Dendritic cell treated with granulocyte-macrophage colony-stimulating factor and Interleukin-4, amounts not matched to agents 40 ng/mL and 50 ng/mL, for 4 days (primary cell): ENCODE measurements at regions not wholly inside any gene's neighbourhood (a gene's known extent, or its start where the extent isn't known, plus 50 kb on each side); places are given as distances from the start of the nearest gene placed in this dataset.

Experiments used
- H3K27ac Mint-ChIP-seq: one replicate; pipeline ENCODE4 v1.8.0; 2022; ENCODE audit warnings: mild to moderate bottlenecking, mixed read lengths
- H3K27me3 Mint-ChIP-seq: one replicate; pipeline ENCODE4 v1.8.0; 2022; ENCODE audit warnings: mild to moderate bottlenecking, mixed read lengths
- H3K36me3 Mint-ChIP-seq: one replicate; pipeline ENCODE4 v1.8.0; 2022; ENCODE audit warnings: low read depth, mixed read lengths
- H3K4me1 Mint-ChIP-seq: one replicate; pipeline ENCODE4 v1.8.0; 2022; ENCODE audit warnings: low read depth, mixed read lengths
- H3K4me3 Mint-ChIP-seq: one replicate; pipeline ENCODE4 v1.8.0; 2022; ENCODE audit warnings: mild to moderate bottlenecking, moderate library complexity, mixed read lengths
- H3K9me3 Mint-ChIP-seq: one replicate; pipeline ENCODE4 v1.8.0; 2022; ENCODE audit warnings: mixed read lengths
- intact Hi-C: fragments of 100-400 bp; cut with micrococcal nuclease; formaldehyde crosslinking; loops from one replicate; pipeline ENCODE4 v1.15.0; 2022

DNA sequence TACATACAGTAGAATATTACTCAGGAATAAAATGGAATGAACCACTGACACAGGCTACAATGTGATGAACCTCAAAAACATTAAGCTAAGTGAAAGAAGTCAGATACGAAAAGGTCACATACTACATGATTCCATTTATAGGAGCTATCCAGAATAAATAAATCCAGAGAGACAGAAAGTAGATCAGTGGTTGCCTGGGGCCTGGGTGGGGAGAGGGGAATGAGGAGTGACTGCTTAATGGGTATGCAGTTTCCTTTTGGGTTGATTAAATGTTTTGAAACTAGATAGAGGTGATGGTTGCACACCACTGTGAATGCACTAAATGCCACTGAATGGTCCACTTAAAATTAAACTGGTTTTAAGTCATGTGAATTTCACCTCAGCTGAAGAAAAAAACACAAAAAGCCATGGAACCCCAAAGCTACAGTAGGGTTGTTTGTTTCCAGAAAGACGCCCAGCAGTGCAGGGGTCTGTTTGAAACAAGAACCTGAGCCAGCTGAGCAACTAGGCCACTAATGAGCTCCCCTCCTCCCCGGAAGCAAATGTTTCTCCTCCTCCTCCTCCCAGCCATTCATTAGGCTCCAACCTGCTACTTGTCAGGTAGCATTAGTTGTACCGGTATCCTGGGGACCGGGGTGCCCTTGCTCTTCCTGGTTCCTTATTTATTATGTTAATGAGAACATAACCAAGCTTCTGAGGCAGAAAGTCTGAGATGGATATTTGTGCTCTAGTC, 168.4 kb downstream of the EVX1 start:
- no peak overlapping the region for H3K4me3 Mint-ChIP-seq
- H3K36me3 Mint-ChIP-seq = no peaks in the 10 kb centered on the region
- peaks cover 15% of the 10 kb centered on the region for H3K4me1 Mint-ChIP-seq

DNA sequence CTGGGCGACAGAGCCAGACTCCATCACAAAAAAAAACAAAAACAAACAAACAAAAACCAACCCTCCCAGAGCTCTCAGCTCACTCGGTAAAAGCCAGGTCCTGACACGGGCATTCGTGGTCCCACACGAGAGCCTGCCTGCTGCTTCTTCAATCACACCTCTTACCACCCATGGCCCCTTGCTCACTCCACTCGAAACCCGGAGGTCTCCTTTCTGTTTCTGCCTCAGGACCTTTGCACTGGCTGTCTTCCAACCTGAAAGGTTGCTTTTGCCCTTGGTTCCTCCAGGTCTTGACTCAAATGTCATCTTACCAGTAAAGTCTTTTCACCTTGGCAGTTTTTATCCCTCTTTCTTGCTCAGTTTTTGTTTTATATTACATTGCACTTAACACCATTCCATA, 169.6 kb downstream of the EVX1 start:
- no peak overlapping the region for H3K27ac Mint-ChIP-seq
- peaks cover 26% of the 10 kb centered on the region for H3K27me3 Mint-ChIP-seq
- H3K4me3 Mint-ChIP-seq = no peak overlapping the region
- intact Hi-C loops = no loop called here
- peaks cover 6% of the 10 kb centered on the region for H3K4me1 Mint-ChIP-seq
- no peaks in the 10 kb centered on the region for H3K9me3 Mint-ChIP-seq
- no peaks in the 10 kb centered on the region for H3K36me3 Mint-ChIP-seq

More for the DNA sequence above, 168.4 kb downstream of the EVX1 start:
- intact Hi-C loops = no loop called here
- Mint-ChIP-seq H3K27me3 (peaks cover 27% of the 10 kb centered on the region), H3K9me3 (no peaks in the 10 kb centered on the region), H3K27ac (no peak overlapping the region)

DNA sequence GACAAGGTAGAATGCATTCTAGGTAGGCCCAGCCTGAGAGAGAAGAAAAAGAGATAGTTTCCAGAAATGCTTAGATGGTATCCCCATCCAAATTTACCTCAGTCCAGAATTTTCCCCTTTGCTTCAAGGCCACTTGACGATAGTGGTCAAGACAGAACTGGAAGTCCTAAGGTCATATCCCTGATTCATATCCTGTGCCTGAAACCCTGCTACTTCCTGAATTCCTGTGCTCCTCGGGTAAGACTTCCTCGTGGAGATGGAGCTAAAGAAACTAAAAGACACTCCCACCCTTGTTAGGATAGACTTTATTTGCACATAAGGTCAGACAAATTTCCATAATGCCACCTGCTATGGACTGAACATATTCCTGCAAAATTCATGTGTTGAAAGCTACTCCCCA, 175.9 kb downstream of the EVX1 start:
- Mint-ChIP-seq H3K36me3 (no peaks in the 10 kb centered on the region), H3K27me3 (peaks cover 14% of the 10 kb centered on the region), H3K4me3 (no peak overlapping the region), H3K4me1 (peaks cover 10% of the 10 kb centered on the region), H3K9me3 (no peaks in the 10 kb centered on the region), H3K27ac (no peak overlapping the region)
- intact Hi-C loops = no loop called here

DNA sequence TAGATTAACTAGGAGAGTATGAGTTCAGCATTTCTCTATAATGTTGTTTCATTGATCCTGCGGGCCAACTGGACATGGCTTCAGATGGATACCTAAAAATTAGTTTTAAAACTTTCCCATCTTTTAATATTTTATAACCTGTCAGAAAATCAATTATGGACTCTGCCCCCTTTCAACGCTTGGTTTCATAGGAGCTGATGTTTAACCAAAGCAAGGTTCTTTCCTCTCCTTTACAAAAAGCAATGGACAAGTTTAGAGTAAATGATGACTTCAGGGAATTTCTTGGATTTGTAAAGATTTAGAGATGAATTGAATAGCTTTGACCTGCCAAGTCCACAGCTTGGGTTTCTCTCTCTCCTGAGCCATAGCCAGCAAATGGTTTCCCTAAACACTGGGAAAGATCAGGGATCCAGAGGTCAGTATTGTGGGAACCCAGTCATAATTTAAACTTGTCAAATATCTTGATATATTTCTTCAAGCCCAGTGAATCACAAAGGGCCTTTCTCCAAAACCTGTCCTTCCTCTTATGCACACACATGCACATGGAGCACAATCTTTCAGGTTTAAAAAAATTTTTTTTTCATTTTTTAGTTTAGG, 177.1 kb downstream of the EVX1 start:
- intact Hi-C loops = no loop called here
- Mint-ChIP-seq H3K27ac (no peak overlapping the region), H3K36me3 (no peaks in the 10 kb centered on the region)

DNA sequence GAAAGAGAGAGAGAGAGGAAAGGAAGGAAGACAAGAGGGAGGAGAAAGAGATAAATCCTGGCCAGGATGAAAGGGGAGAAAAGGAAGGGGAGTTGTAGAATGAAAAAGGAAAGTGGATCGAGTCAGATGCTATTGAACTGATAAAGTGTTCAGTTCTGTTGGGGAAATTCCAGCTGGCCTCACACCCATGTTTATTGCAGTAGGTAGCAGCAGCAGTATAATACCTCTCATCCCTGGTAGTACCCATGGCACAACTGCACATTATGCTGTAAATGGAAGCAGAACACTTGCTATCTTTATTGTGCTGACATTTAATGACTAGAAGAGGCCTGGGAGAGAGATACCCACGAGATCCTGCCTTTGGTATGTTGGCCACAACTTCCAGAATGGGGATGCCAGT, 178.1 kb downstream of the EVX1 start:
- Mint-ChIP-seq H3K9me3 (no peaks in the 10 kb centered on the region), H3K4me3 (no peak overlapping the region), H3K36me3 (no peaks in the 10 kb centered on the region), H3K27ac (no peak overlapping the region), H3K27me3 (peaks cover 23% of the 10 kb centered on the region), H3K4me1 (peaks cover 29% of the 10 kb centered on the region)
- intact Hi-C loops = no loop called here

More for the DNA sequence above, 177.1 kb downstream of the EVX1 start:
- Mint-ChIP-seq H3K9me3 (no peaks in the 10 kb centered on the region), H3K4me3 (no peak overlapping the region), H3K4me1 (peaks cover 20% of the 10 kb centered on the region), H3K27me3 (peaks cover 15% of the 10 kb centered on the region)

DNA sequence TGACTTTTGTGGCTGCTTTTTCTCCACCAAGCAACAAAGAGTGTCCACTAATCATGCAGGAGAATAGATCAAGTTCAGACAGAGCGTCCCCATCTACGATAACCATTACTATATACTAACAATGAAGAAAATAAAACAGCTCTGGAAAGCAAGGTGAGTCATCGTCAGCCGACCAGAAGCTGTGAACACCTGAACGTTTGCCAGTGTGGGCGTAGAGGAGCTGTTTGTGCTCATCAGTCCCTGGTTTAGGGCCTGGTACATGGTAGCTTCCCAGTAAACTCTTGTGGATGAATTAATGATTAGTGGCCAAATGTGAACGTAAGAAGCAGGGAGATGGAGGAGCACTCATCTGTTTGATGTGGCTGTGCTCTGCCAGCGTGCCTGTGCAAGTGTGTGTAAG, 180.7 kb downstream of the EVX1 start:
- Mint-ChIP-seq H3K36me3 (no peaks in the 10 kb centered on the region), H3K27ac (no peak overlapping the region), H3K9me3 (no peaks in the 10 kb centered on the region), H3K4me1 (peaks cover 25% of the 10 kb centered on the region), H3K4me3 (no peak overlapping the region), H3K27me3 (peaks cover 32% of the 10 kb centered on the region)
- intact Hi-C loops = no loop called here

DNA sequence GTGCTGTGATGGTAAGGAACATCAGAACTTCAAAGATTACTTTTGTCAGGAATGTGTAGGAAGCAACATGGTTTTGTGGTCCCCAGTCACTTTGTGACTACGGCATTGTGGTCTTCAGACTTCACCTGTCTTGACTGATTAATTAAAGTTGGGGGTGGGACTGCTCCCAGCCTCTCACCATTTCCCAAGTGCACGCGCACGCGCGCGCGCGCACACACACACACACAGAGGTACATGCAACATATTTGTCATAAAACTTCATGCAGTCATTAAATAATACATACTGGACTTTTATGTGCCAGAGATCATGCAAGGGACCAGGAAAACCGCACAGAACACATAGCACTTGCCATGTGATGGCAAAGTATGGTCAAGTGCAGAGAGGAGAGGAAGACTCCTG, 181.2 kb downstream of the EVX1 start:
- Mint-ChIP-seq H3K4me3 (no peak overlapping the region), H3K4me1 (peaks cover 22% of the 10 kb centered on the region), H3K9me3 (no peaks in the 10 kb centered on the region), H3K36me3 (no peaks in the 10 kb centered on the region), H3K27ac (no peak overlapping the region), H3K27me3 (peaks cover 37% of the 10 kb centered on the region)
- intact Hi-C loops = no loop called here

DNA sequence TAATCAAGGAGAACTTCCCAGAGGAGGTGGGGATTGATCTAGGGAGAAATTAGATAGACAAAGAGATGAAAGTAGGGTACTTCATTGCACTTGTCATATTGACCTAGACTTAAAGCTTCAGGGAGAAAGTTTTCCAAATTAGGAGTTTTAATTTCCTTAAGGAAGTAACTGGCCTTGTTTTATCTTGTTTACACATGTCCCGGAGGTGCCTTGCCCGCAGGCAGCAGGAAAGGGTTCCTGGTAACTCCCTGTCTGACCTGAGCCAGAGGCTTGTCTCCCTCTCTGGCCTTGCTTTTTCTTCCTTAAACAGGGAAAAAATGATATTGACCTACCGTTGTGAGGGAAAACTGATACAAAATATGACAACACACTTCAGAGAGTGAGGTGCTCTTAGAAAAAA, 181.6 kb downstream of the EVX1 start:
- Mint-ChIP-seq H3K27me3 (peaks cover 38% of the 10 kb centered on the region), H3K4me1 (peaks cover 25% of the 10 kb centered on the region), H3K27ac (no peak overlapping the region), H3K36me3 (no peaks in the 10 kb centered on the region), H3K9me3 (no peaks in the 10 kb centered on the region), H3K4me3 (no peak overlapping the region)
- intact Hi-C loops = no loop called here

DNA sequence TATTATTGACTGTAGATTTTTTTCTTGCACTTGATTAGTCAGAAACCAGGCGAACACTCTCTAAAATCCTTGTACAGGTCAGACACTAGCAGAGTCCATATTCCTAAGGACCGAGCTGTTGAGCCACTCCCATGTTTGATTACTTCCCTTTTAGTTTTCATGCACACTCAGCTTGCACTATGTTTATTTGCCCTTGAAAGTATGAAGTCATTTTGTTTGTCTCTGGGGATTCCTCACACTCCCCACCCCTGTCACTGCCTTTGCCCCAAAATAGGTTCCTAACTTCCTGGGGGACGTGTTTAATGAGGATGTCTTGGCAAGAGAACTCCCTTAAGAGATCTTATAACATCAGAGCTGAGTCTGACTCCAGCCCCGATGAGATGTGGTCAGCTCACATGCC, 182.1 kb downstream of the EVX1 start:
- Mint-ChIP-seq H3K27me3 (peaks cover 40% of the 10 kb centered on the region), H3K27ac (peak overlapping the region; percentile 71), H3K4me3 (peak overlapping the region; percentile 18), H3K4me1 (peaks cover 31% of the 10 kb centered on the region), H3K36me3 (no peaks in the 10 kb centered on the region), H3K9me3 (no peaks in the 10 kb centered on the region)
- intact Hi-C loops = no loop called here

DNA sequence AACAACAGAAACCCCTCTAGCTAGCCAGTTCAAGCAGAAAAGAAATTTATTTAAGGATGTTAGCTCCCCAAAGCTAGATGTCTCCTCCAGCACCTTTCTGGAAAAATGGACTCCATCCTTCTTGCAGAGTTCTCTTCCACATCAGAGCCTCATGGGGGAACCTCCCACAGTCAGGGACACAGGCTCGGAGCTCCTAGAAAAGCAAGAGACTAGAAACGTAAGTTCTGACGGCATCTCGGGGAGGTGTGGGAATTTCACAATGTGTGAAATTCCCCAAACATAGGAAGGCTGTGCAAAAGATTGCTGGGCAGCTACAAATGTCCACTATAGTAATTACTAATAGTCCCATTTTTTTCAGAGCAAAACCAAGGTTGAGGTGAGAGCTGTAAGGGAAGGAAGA, 184.8 kb downstream of the EVX1 start:
- Mint-ChIP-seq H3K27me3 (peaks cover 46% of the 10 kb centered on the region), H3K4me3 (no peak overlapping the region), H3K36me3 (no peaks in the 10 kb centered on the region)

DNA sequence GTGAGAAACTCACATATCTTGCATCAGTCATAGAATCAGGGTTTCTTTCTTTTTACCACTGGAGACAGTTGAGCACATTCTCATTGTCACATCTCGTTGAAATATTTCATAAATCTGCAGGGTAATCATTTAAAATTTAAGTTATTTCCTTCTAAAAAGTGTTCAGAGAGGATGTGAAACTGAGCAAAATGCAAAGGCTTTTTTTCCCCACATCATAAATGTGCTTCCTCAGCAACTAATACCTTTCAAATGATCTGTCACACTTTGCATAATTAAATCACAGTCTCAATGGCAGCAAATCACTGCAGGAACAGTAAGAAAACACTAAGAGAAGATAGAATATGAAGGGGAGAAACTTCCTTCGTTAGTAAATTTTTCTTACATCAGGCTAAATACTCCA, 187.5 kb downstream of the EVX1 start:
- Mint-ChIP-seq H3K4me3 (peak overlapping the region; percentile 13), H3K36me3 (no peaks in the 10 kb centered on the region), H3K9me3 (no peaks in the 10 kb centered on the region), H3K4me1 (peaks cover 32% of the 10 kb centered on the region), H3K27ac (peak overlapping the region; percentile 70), H3K27me3 (peaks cover 33% of the 10 kb centered on the region)
- intact Hi-C loops = no loop called here

More for the DNA sequence above, 184.8 kb downstream of the EVX1 start:
- intact Hi-C loops = no loop called here
- H3K9me3 Mint-ChIP-seq = no peaks in the 10 kb centered on the region
- no peak overlapping the region for H3K27ac Mint-ChIP-seq
- peaks cover 46% of the 10 kb centered on the region for H3K4me1 Mint-ChIP-seq

DNA sequence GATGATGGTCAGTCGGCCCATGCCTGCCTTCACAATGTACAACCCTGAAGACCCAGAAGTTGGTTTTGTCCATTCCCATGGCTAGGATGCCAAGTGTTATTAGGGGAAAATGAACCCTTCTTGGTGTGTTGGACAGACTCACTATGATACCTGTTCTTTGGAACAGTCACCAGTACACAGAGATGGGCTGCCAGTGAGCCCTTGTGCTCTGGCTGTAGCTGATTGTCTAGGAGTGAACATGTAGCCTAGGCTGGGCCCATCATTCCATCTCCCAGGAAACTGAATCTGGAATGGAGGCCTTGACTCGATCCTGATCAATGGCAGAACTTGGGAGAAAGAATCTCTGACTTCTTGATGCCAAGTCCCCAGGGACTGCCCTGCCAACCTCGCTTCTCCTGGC, 188.9 kb downstream of the EVX1 start:
- Mint-ChIP-seq H3K27ac (peak overlapping the region; percentile 44), H3K4me3 (no peak overlapping the region), H3K4me1 (peaks cover 27% of the 10 kb centered on the region), H3K9me3 (no peaks in the 10 kb centered on the region), H3K27me3 (peaks cover 27% of the 10 kb centered on the region), H3K36me3 (no peaks in the 10 kb centered on the region)
- intact Hi-C loops = no loop called here

DNA sequence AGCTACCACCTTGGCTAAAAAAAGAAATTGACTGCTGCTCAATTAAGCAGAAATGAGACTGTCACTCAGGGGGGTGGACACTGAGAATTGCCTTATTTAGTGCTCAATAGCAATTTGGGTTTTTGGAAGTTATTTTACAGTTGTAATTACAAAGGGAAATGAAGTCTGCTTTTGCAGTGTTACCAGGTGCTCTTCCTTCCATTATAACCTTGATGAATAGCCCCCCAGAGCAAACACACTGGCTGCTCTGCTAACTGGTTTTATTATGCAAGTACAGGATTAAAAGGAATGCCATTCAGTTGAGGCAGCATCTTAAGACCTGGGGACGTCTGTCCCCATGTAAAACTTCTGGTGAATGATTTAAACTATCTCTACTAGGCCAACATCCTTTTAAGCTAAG, 191.0 kb downstream of the EVX1 start:
- Mint-ChIP-seq H3K27ac (no peak overlapping the region), H3K36me3 (no peaks in the 10 kb centered on the region), H3K4me3 (no peak overlapping the region), H3K9me3 (no peaks in the 10 kb centered on the region), H3K4me1 (peaks cover 27% of the 10 kb centered on the region), H3K27me3 (peaks cover 20% of the 10 kb centered on the region)
- intact Hi-C loops = no loop called here

DNA sequence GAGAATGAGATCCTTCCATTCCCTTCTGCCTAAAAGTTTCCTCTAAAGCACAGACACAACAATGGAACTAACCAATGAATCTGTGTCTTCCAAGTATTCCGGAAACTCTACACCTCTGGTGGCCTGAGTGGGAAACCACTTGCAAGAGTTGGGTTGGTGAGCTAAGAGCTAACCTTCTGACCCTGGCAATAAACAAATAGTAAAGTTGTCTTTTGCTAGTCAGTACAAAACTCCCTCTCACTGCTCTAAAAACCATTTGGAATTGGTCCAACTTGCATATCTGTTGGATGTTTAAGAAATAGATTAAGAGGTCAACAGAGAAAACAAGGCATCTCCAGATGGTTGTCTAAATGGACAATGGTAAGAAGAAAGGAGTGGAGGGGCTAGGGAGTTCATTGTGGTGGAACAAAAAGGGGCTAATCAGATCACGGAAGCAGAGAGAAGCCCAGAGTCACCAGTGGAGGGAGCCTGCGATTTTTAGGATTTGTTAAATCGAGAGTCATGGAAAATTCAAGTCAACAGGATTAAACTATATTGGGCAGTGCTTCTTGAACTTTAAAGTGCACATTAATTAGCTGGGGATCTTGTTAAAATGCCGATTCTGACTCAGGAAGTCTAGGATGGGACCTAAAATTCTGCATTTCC, 192.3 kb downstream of the EVX1 start:
- Mint-ChIP-seq H3K27ac (no peak overlapping the region), H3K27me3 (peaks cover 18% of the 10 kb centered on the region), H3K36me3 (no peaks in the 10 kb centered on the region), H3K9me3 (no peaks in the 10 kb centered on the region), H3K4me1 (peaks cover 20% of the 10 kb centered on the region), H3K4me3 (no peak overlapping the region)
- intact Hi-C loops = no loop called here
